Liver (tissue), 3 donors: ENCODE measurements at regions not wholly inside any gene's neighbourhood (a gene's known extent, or its start where the extent isn't known, plus 50 kb on each side); places are given as distances from the start of the nearest gene placed in this dataset.

Source experiments
- EGR1 ChIP-seq, 2 donors: IDR thresholded peaks; 2 replicates each; pipeline ENCODE4 v1.6.1; 2016 to 2018; ENCODE audit warnings: antibody characterized with exemption in 2 of 2, low read depth in 2 of 2
- GABPA ChIP-seq, 2 donors: IDR thresholded peaks in 1 of 2; conservative IDR thresholded peaks in 1 of 2; 2 replicates each; pipeline ENCODE4 v1.6.1; 2016; ENCODE audit warnings: antibody characterized with exemption in 2 of 2, mild to moderate bottlenecking in 1 of 2, moderate library complexity in 1 of 2
- HNF4G ChIP-seq: IDR thresholded peaks from 2 replicates; pipeline ENCODE4 v1.6.1; 2016; ENCODE audit warnings: antibody characterized with exemption
- JUND ChIP-seq, 2 donors: IDR thresholded peaks; 2 replicates each; pipeline ENCODE4 v1.6.1; 2016; ENCODE audit warnings: antibody characterized with exemption in 2 of 2
- RAD21 ChIP-seq, 2 donors: IDR thresholded peaks; 2 replicates each; pipeline ENCODE4 v1.6.1; 2016; ENCODE audit warnings: antibody characterized with exemption in 2 of 2, mild to moderate bottlenecking in 2 of 2
- SP1 ChIP-seq: IDR thresholded peaks from 2 replicates; pipeline ENCODE4 v1.6.1; 2018; ENCODE audit warnings: antibody characterized with exemption, mild to moderate bottlenecking
- TAF1 ChIP-seq: conservative IDR thresholded peaks from 2 replicates; pipeline ENCODE4 v1.6.1; 2016; ENCODE audit warnings: antibody characterized with exemption, mild to moderate bottlenecking
- YY1 ChIP-seq: IDR thresholded peaks from 2 replicates; pipeline ENCODE4 v1.6.1; 2016; ENCODE audit warnings: antibody characterized with exemption, mild to moderate bottlenecking
- TF ChIP-seq, protein P1 (sequence below): fragments of 150-350 bp; IDR thresholded peaks from 2 replicates; pipeline ENCODE4 v1.5.1; 2017; ENCODE audit warnings: improper control_type of control experiment, low read depth, low read length; ENCODE audit not compliant: missing input control
- TF ChIP-seq, protein P2 (sequence below): IDR thresholded peaks from 2 replicates; pipeline ENCODE4 v1.6.1; 2016; ENCODE audit warnings: antibody characterized with exemption
- TF ChIP-seq, protein P3 (sequence below): IDR thresholded peaks from 2 replicates; pipeline ENCODE4 v1.6.1; 2016; ENCODE audit warnings: antibody characterized with exemption, mild to moderate bottlenecking
- donor health status: healthy.
- donor health status: healthy.

DNA sequence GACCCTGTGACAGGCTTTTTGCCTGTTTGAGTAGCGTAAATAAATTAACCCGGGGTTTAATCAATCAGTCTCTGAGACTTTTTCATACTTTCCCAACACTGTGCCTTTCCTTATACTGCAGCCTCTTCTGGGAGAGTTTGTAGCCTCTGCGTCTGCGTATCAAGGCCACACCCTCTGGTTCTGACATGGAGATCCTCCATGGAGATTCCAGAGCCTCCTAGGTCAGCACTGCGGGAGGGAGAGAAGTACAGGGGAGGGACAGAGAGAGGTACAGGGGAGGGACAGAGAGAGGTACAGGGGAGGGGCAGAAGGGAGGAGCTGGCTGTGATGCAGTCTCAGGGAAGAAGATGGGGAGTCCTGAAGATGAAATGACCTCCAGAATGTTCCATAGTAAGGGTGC, 166.0 kb downstream of the ARL4C start:
- TF ChIP-seq, protein P1, sequence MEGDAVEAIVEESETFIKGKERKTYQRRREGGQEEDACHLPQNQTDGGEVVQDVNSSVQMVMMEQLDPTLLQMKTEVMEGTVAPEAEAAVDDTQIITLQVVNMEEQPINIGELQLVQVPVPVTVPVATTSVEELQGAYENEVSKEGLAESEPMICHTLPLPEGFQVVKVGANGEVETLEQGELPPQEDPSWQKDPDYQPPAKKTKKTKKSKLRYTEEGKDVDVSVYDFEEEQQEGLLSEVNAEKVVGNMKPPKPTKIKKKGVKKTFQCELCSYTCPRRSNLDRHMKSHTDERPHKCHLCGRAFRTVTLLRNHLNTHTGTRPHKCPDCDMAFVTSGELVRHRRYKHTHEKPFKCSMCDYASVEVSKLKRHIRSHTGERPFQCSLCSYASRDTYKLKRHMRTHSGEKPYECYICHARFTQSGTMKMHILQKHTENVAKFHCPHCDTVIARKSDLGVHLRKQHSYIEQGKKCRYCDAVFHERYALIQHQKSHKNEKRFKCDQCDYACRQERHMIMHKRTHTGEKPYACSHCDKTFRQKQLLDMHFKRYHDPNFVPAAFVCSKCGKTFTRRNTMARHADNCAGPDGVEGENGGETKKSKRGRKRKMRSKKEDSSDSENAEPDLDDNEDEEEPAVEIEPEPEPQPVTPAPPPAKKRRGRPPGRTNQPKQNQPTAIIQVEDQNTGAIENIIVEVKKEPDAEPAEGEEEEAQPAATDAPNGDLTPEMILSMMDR: no peak
- TF ChIP-seq, protein P2, sequence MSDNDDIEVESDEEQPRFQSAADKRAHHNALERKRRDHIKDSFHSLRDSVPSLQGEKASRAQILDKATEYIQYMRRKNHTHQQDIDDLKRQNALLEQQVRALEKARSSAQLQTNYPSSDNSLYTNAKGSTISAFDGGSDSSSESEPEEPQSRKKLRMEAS: no peak
- TF ChIP-seq YY1 (no peak), RAD21 (IDR thresholded peaks at IDR 0.05) (no peak), EGR1 (IDR thresholded peaks at IDR 0.05; ENCODE audit: low read depth in 2 of 2) (no peak), SP1 (no peak), TAF1 (no peak), JUND (IDR thresholded peaks at IDR 0.05) (no peak), HNF4G (no peak), GABPA (IDR thresholded peaks at IDR 0.05 in 1 of 2, conservative IDR thresholded peaks at IDR 0.05 in 1 of 2) (no peak)
- TF ChIP-seq, protein P3, sequence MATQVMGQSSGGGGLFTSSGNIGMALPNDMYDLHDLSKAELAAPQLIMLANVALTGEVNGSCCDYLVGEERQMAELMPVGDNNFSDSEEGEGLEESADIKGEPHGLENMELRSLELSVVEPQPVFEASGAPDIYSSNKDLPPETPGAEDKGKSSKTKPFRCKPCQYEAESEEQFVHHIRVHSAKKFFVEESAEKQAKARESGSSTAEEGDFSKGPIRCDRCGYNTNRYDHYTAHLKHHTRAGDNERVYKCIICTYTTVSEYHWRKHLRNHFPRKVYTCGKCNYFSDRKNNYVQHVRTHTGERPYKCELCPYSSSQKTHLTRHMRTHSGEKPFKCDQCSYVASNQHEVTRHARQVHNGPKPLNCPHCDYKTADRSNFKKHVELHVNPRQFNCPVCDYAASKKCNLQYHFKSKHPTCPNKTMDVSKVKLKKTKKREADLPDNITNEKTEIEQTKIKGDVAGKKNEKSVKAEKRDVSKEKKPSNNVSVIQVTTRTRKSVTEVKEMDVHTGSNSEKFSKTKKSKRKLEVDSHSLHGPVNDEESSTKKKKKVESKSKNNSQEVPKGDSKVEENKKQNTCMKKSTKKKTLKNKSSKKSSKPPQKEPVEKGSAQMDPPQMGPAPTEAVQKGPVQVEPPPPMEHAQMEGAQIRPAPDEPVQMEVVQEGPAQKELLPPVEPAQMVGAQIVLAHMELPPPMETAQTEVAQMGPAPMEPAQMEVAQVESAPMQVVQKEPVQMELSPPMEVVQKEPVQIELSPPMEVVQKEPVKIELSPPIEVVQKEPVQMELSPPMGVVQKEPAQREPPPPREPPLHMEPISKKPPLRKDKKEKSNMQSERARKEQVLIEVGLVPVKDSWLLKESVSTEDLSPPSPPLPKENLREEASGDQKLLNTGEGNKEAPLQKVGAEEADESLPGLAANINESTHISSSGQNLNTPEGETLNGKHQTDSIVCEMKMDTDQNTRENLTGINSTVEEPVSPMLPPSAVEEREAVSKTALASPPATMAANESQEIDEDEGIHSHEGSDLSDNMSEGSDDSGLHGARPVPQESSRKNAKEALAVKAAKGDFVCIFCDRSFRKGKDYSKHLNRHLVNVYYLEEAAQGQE: no peak
